ENCODE measurements at regions not wholly inside any gene's neighbourhood (a gene's known extent, or its start where the extent isn't known, plus 50 kb on each side); places are given as distances from the start of the nearest gene placed in this dataset.

- DNase-seq (ENCODE audit: low read depth): no peak
- H3K36me3 ChIP-seq (ENCODE audit: insufficient read depth, low read length): no peaks in the 10 kb centered on the region
- no peaks in the 10 kb centered on the region for H3K79me2 ChIP-seq (ENCODE audit: insufficient read depth, low read length)
Observed at GRCh38 chr2:201953396-201953795, 80.3 kb upstream of the FZD7 start.

GRCh38 chr2:201953880-201954279 is 79.8 kb upstream of the FZD7 start:
- H2AFZ ChIP-seq (ENCODE audit: low read depth, low read length): no peak overlapping the region
- no peak overlapping the region for H3K27ac ChIP-seq (ENCODE audit: low read depth, low read length)
- no peaks in the 10 kb centered on the region for H4K20me1 ChIP-seq (ENCODE audit: insufficient read depth, low read length)
- Mint-ChIP-seq H3K27ac (ENCODE audit: unreplicated experiment) (no peak overlapping the region), H3K36me3 (ENCODE audit: low read depth, unreplicated experiment) (no peaks in the 10 kb centered on the region), H3K9me3 (ENCODE audit: unreplicated experiment) (no peaks in the 10 kb centered on the region), H3K27me3 (ENCODE audit: low read depth, unreplicated experiment) (peaks cover 6% of the 10 kb centered on the region), H3K4me3 (ENCODE audit: unreplicated experiment) (no peak overlapping the region), H3K4me1 (ENCODE audit: low read depth, unreplicated experiment) (peaks cover 4% of the 10 kb centered on the region)
- TF ChIP-seq CTCF (IDR thresholded peaks at IDR 0.05; ENCODE audit: insufficient read depth, low read depth, low read length) (no peak), EZH2 (IDR thresholded peaks at IDR 0.05; ENCODE audit: insufficient read depth, low read length) (no peak)
- peaks cover 13% of the 10 kb centered on the region for H3K4me1 ChIP-seq (ENCODE audit: insufficient read depth, low read length)
- no peaks in the 10 kb centered on the region for H3K36me3 ChIP-seq (ENCODE audit: insufficient read depth, low read length)
- FAIRE-seq: no peak
- H3K9ac ChIP-seq (ENCODE audit: low read length): no peak overlapping the region
- no peaks in the 10 kb centered on the region for H3K27me3 ChIP-seq (ENCODE audit: insufficient read depth, low read length)
- no peak overlapping the region for H3K4me2 ChIP-seq (ENCODE audit: low read length)
- H3K4me3 ChIP-seq (ENCODE audit: insufficient read depth, low read depth, low read length): no peak overlapping the region
- no peaks in the 10 kb centered on the region for H3K9me3 ChIP-seq (ENCODE audit: insufficient read depth, low read depth, low read length)
- no peaks in the 10 kb centered on the region for H3K79me2 ChIP-seq (ENCODE audit: insufficient read depth, low read length)
- DNase-seq (ENCODE audit: low read depth): no peak

More at GRCh38 chr2:201953396-201953795, 80.3 kb upstream of the FZD7 start:
- TF ChIP-seq EZH2 (IDR thresholded peaks at IDR 0.05; ENCODE audit: insufficient read depth, low read length) (no peak), CTCF (IDR thresholded peaks at IDR 0.05; ENCODE audit: insufficient read depth, low read depth, low read length) (no peak)
- Mint-ChIP-seq H3K4me1 (ENCODE audit: low read depth, unreplicated experiment) (peaks cover 6% of the 10 kb centered on the region), H3K4me3 (ENCODE audit: unreplicated experiment) (no peak overlapping the region), H3K27me3 (ENCODE audit: low read depth, unreplicated experiment) (peaks cover 6% of the 10 kb centered on the region), H3K27ac (ENCODE audit: unreplicated experiment) (no peak overlapping the region), H3K36me3 (ENCODE audit: low read depth, unreplicated experiment) (no peaks in the 10 kb centered on the region), H3K9me3 (ENCODE audit: unreplicated experiment) (no peaks in the 10 kb centered on the region)
- no peak overlapping the region for H3K9ac ChIP-seq (ENCODE audit: low read length)
- no peak overlapping the region for H3K4me3 ChIP-seq (ENCODE audit: insufficient read depth, low read depth, low read length)
- H3K4me1 ChIP-seq (ENCODE audit: insufficient read depth, low read length): peaks cover 13% of the 10 kb centered on the region
- no peaks in the 10 kb centered on the region for H3K27me3 ChIP-seq (ENCODE audit: insufficient read depth, low read length)
- no peak for FAIRE-seq
- no peak overlapping the region for H2AFZ ChIP-seq (ENCODE audit: low read depth, low read length)
- no peaks in the 10 kb centered on the region for H4K20me1 ChIP-seq (ENCODE audit: insufficient read depth, low read length)
- H3K9me3 ChIP-seq (ENCODE audit: insufficient read depth, low read depth, low read length): no peaks in the 10 kb centered on the region
- H3K4me2 ChIP-seq (ENCODE audit: low read length): no peak overlapping the region
- no peak overlapping the region for H3K27ac ChIP-seq (ENCODE audit: low read depth, low read length)

- FAIRE-seq (no peak), DNase-seq (ENCODE audit: low read depth) (no peak)
- Mint-ChIP-seq H3K9me3 (ENCODE audit: unreplicated experiment) (no peaks in the 10 kb centered on the region), H3K4me1 (ENCODE audit: low read depth, unreplicated experiment) (peaks cover 2% of the 10 kb centered on the region), H3K27ac (ENCODE audit: unreplicated experiment) (no peak overlapping the region), H3K27me3 (ENCODE audit: low read depth, unreplicated experiment) (peaks cover 6% of the 10 kb centered on the region), H3K4me3 (ENCODE audit: unreplicated experiment) (no peak overlapping the region), H3K36me3 (ENCODE audit: low read depth, unreplicated experiment) (no peaks in the 10 kb centered on the region)
- Histone ChIP-seq H3K27ac (ENCODE audit: low read depth, low read length) (peak overlapping the region; percentile 22), H2AFZ (ENCODE audit: low read depth, low read length) (peak overlapping the region; percentile 35), H3K4me3 (ENCODE audit: insufficient read depth, low read depth, low read length) (no peak overlapping the region), H3K4me2 (ENCODE audit: low read length) (peak overlapping the region; percentile 51), H3K36me3 (ENCODE audit: insufficient read depth, low read length) (no peaks in the 10 kb centered on the region), H3K4me1 (ENCODE audit: insufficient read depth, low read length) (peaks cover 13% of the 10 kb centered on the region), H3K9me3 (ENCODE audit: insufficient read depth, low read depth, low read length) (no peaks in the 10 kb centered on the region), H4K20me1 (ENCODE audit: insufficient read depth, low read length) (no peaks in the 10 kb centered on the region), H3K9ac (ENCODE audit: low read length) (no peak overlapping the region), H3K27me3 (ENCODE audit: insufficient read depth, low read length) (no peaks in the 10 kb centered on the region), H3K79me2 (ENCODE audit: insufficient read depth, low read length) (no peaks in the 10 kb centered on the region)
- TF ChIP-seq EZH2 (IDR thresholded peaks at IDR 0.05; ENCODE audit: insufficient read depth, low read length): no peak
- TF ChIP-seq CTCF (IDR thresholded peaks at IDR 0.05; ENCODE audit: insufficient read depth, low read depth, low read length): no peak
Observed at GRCh38 chr2:201955231-201955630, 78.4 kb upstream of the FZD7 start.

Data from astrocyte (in vitro differentiated cells and primary cell).